H1 (cell line): ENCODE measurements at regions not wholly inside any gene's neighbourhood (a gene's known extent, or its start where the extent isn't known, plus 50 kb on each side); places are given as distances from the start of the nearest gene placed in this dataset.

Experiments used
- CTCF ChIA-PET: fragments of 300-600 bp; sonication (Branson Sonifier 250); formaldehyde crosslinking; loops from one replicate; lab custom pipeline; 2021; ENCODE audit not compliant: partially characterized antibody; lab: Charles Lee
- POLR2A ChIA-PET: fragments of 300-600 bp; sonication (Branson Sonifier 250); formaldehyde crosslinking; loops from one replicate; lab custom pipeline; 2021; ENCODE audit warnings: inconsistent platforms; ENCODE audit not compliant: partially characterized antibody; lab: Charles Lee
- DNase-seq, 2 experiments: peaks; one replicate each; pipeline versions ENCODE4 v3.0.0 to v3.0.0-alpha.2; 2010 to 2022; ENCODE audit warnings: low spot score in 2 of 2, low read depth in 1 of 2, mixed read lengths in 1 of 2
- FAIRE-seq: peaks from 2 replicates; lab custom pipeline; 2011; peaks lifted over from hg19 to GRCh38; lab: Jason Lieb, UNC
- H2AFZ ChIP-seq: 2 replicates; pipeline ENCODE4 v1.8.1; 2012; ENCODE audit warnings: low read length, inconsistent platforms
- H2AK5ac ChIP-seq: 2 replicates; pipeline ENCODE4 v1.6.1; 2013; ENCODE audit warnings: low read depth, low read length
- H2BK120ac ChIP-seq: replicated peaks from 2 replicates; pipeline ENCODE3; 2013; ENCODE audit warnings: low read depth, low read length, inconsistent platforms
- H2BK12ac ChIP-seq: 2 replicates; pipeline ENCODE4 v1.6.1; 2013; ENCODE audit warnings: low read depth, low read length
- H2BK15ac ChIP-seq: 2 replicates; pipeline ENCODE4 v1.6.1; 2013; ENCODE audit warnings: low read length
- H2BK20ac ChIP-seq: 2 replicates; pipeline ENCODE4 v1.6.1; 2013; ENCODE audit warnings: low read length
- H2BK5ac ChIP-seq: 2 replicates; pipeline ENCODE4 v1.6.1; 2013; ENCODE audit warnings: low read depth, low read length
- H3K14ac ChIP-seq: 2 replicates; pipeline ENCODE4 v1.6.1; 2013; ENCODE audit warnings: inconsistent platforms; ENCODE audit not compliant: insufficient read length
- H3K18ac ChIP-seq: 2 replicates; pipeline ENCODE4 v1.6.1; 2013; ENCODE audit warnings: low read length; ENCODE audit errors: extremely low read depth
- H3K23ac ChIP-seq: 2 replicates; pipeline ENCODE4 v1.6.1; 2013; ENCODE audit warnings: inconsistent platforms; ENCODE audit not compliant: insufficient read length
- H3K23me2 ChIP-seq: 2 replicates; pipeline ENCODE4 v1.6.1; 2013; ENCODE audit warnings: low read depth, low read length
- H3K27ac ChIP-seq: 2 replicates; pipeline ENCODE4 v1.6.1; 2011; ENCODE audit warnings: low read depth, low read length, inconsistent platforms
- H3K27me3 ChIP-seq, 4 experiments: replicated peaks in 1 of 4; 1 replicate in 1 of 4; 2 replicates in 3 of 4; pipeline versions ENCODE4 v1.6.1 to v1.8.1; 2011 to 2013; ENCODE audit warnings: low read length in 3 of 4, mild to moderate bottlenecking in 3 of 4, inconsistent platforms in 2 of 4, mixed read lengths in 2 of 4, moderate library complexity in 1 of 4; ENCODE audit not compliant: control insufficient read depth in 3 of 4, insufficient read depth in 3 of 4; ENCODE audit errors: extremely low read depth in 1 of 4
- H3K36me3 ChIP-seq, 4 experiments: 2 replicates each; pipeline versions ENCODE4 v1.6.1 to v1.8.1; 2011 to 2013; ENCODE audit warnings: mild to moderate bottlenecking in 4 of 4, low read length in 3 of 4, moderate library complexity in 2 of 4, control low read depth in 1 of 4, inconsistent platforms in 1 of 4; ENCODE audit not compliant: insufficient read depth in 4 of 4, control insufficient read depth in 2 of 4
- H3K4ac ChIP-seq: replicated peaks from 2 replicates; pipeline ENCODE3; 2013; ENCODE audit warnings: low read length, low read depth, mixed read lengths, inconsistent platforms; ENCODE audit not compliant: insufficient read length
- H3K4me1 ChIP-seq, 4 experiments: replicated peaks in 1 of 4; 1 replicate in 1 of 4; 2 replicates in 3 of 4; pipeline versions ENCODE4 v1.6.1 to v1.8.1; 2011 to 2013; ENCODE audit warnings: low read length in 3 of 4, inconsistent platforms in 2 of 4, mixed read lengths in 1 of 4; ENCODE audit not compliant: insufficient read depth in 4 of 4, control insufficient read depth in 3 of 4
- H3K4me2 ChIP-seq, 2 experiments: 2 replicates each; pipeline versions ENCODE4 v1.6.1 to v1.8.1; 2011 to 2013; ENCODE audit warnings: low read depth in 2 of 2, low read length in 2 of 2, control low read depth in 1 of 2, inconsistent platforms in 1 of 2, mild to moderate bottlenecking in 1 of 2; ENCODE audit not compliant: insufficient read depth in 1 of 2
- H3K4me3 ChIP-seq, 4 experiments: fragments of 200-600, 300-600 bp in 1 of 4; sonication (generic), shearing (Covaris generic), sonication (Bioruptor Twin) in 1 of 4; 2 replicates each; pipeline versions ENCODE4 v1.5.1 to v1.8.1; 2011 to 2016; ENCODE audit warnings: low read length in 4 of 4, low read depth in 3 of 4, control low read depth in 2 of 4, inconsistent platforms in 2 of 4, mild to moderate bottlenecking in 2 of 4, mixed read lengths in 1 of 4, moderate library complexity in 1 of 4; ENCODE audit not compliant: insufficient read depth in 2 of 4; ENCODE audit errors: extremely low read depth in 1 of 4
- H3K56ac ChIP-seq: replicated peaks from 2 replicates; pipeline ENCODE3; 2013; ENCODE audit warnings: low read depth, mild to moderate bottlenecking, mixed read lengths, low read length, inconsistent platforms; ENCODE audit not compliant: insufficient read length
- H3K79me1 ChIP-seq: 2 replicates; pipeline ENCODE4 v1.6.1; 2013; ENCODE audit warnings: low read depth, low read length, control low read depth
- H3K79me2 ChIP-seq, 2 experiments: 2 replicates each; pipeline versions ENCODE4 v1.6.1 to v1.8.1; 2012 to 2013; ENCODE audit warnings: low read length in 2 of 2, mild to moderate bottlenecking in 2 of 2, inconsistent platforms in 1 of 2; ENCODE audit not compliant: insufficient read depth in 2 of 2, control insufficient read depth in 1 of 2
- H3K9ac ChIP-seq, 4 experiments: replicated peaks in 1 of 4; 1 replicate in 1 of 4; 2 replicates in 3 of 4; pipeline versions ENCODE4 v1.6.1 to v1.8.1; 2011 to 2013; ENCODE audit warnings: low read depth in 3 of 4, low read length in 3 of 4, control low read depth in 2 of 4, mild to moderate bottlenecking in 2 of 4, moderate library complexity in 2 of 4, inconsistent platforms in 1 of 4; ENCODE audit errors: extremely low read depth in 1 of 4
- H3K9me3 ChIP-seq, 2 experiments: 2 replicates each; pipeline versions ENCODE4 v1.6.1 to v1.8.1; 2012 to 2013; ENCODE audit warnings: mild to moderate bottlenecking in 2 of 2, moderate library complexity in 2 of 2, control low read depth in 1 of 2, inconsistent platforms in 1 of 2, low read depth in 1 of 2, low read length in 1 of 2, mixed read lengths in 1 of 2; ENCODE audit not compliant: insufficient read depth in 2 of 2
- H4K20me1 ChIP-seq, 2 experiments: replicated peaks in 1 of 2; 2 replicates each; pipeline versions ENCODE3 to v1.8.1; 2011 to 2013; ENCODE audit warnings: inconsistent platforms in 2 of 2, low read length in 2 of 2, mild to moderate bottlenecking in 1 of 2; ENCODE audit not compliant: insufficient read depth in 2 of 2, control insufficient read depth in 1 of 2
- H4K5ac ChIP-seq: 2 replicates; pipeline ENCODE4 v1.6.1; 2013; ENCODE audit warnings: low read length, low read depth, mixed read lengths, inconsistent platforms; ENCODE audit not compliant: insufficient read length
- H4K8ac ChIP-seq: 2 replicates; pipeline ENCODE4 v1.8.0; 2013; ENCODE audit warnings: mild to moderate bottlenecking, moderate library complexity, low read length, inconsistent platforms; ENCODE audit not compliant: insufficient read depth; ENCODE audit errors: extremely low read depth
- H4K91ac ChIP-seq: replicated peaks from 2 replicates; pipeline ENCODE3; 2013; ENCODE audit warnings: low read length, mixed read lengths, inconsistent platforms; ENCODE audit not compliant: insufficient read length
- ASH2L ChIP-seq: fragments of 200-600, 300-600 bp; sonication (generic); IDR thresholded peaks from one replicate; pipeline ENCODE4 v1.7.1; 2017; ENCODE audit warnings: low read length
- BRCA1 ChIP-seq: IDR thresholded peaks from 2 replicates; pipeline ENCODE4 v1.6.1; 2012; ENCODE audit warnings: low read depth, low read length, improper control_type of control experiment
- CHD2 ChIP-seq: IDR thresholded peaks from 2 replicates; pipeline ENCODE4 v1.6.1; 2012; ENCODE audit warnings: low read length, improper control_type of control experiment
- FOSL1 ChIP-seq: IDR thresholded peaks from 2 replicates; pipeline ENCODE4 v1.6.1; 2011; ENCODE audit warnings: mild to moderate bottlenecking, low read depth, low read length, moderate library complexity; ENCODE audit not compliant: insufficient read depth
- GABPA ChIP-seq: IDR thresholded peaks from 2 replicates; pipeline ENCODE4 v1.6.1; 2011; ENCODE audit warnings: mild to moderate bottlenecking, low read length, moderate library complexity, borderline replicate concordance; ENCODE audit not compliant: insufficient read depth
- GTF2F1 ChIP-seq: IDR thresholded peaks from 2 replicates; pipeline ENCODE4 v1.6.1; 2012; ENCODE audit warnings: low read depth, low read length, improper control_type of control experiment, borderline replicate concordance
- HDAC6 ChIP-seq: IDR thresholded peaks from one replicate; pipeline ENCODE4 v1.7.1; 2012; ENCODE audit warnings: low read depth, mild to moderate bottlenecking, inconsistent platforms, low read length, moderate library complexity
- KDM1A ChIP-seq: fragments of 200-600, 300-600 bp; sonication (generic); IDR thresholded peaks from 2 replicates; pipeline ENCODE4 v1.7.1; 2016; ENCODE audit warnings: mild to moderate bottlenecking, low read length, borderline replicate concordance
- KDM4A ChIP-seq: IDR thresholded peaks from one replicate; pipeline ENCODE4 v1.7.1; 2012; ENCODE audit warnings: low read depth, mild to moderate bottlenecking, moderate library complexity, low read length, inconsistent platforms; ENCODE audit not compliant: severe bottlenecking
- POLR2AphosphoS5 ChIP-seq: IDR thresholded peaks from 2 replicates; pipeline ENCODE4 v1.6.1; 2011; ENCODE audit warnings: low read depth, low read length
- SAP30 ChIP-seq: fragments of 300-600 bp; sonication (generic); IDR thresholded peaks from 2 replicates; pipeline ENCODE4 v1.7.1; 2012; ENCODE audit warnings: low read length, moderate library complexity, mild to moderate bottlenecking, inconsistent platforms; ENCODE audit not compliant: insufficient read depth, insufficient replicate concordance
- SIRT6 ChIP-seq: IDR thresholded peaks from one replicate; pipeline ENCODE4 v1.7.1; 2012; ENCODE audit warnings: low read length, inconsistent platforms
- SP4 ChIP-seq: IDR thresholded peaks from 2 replicates; pipeline ENCODE4 v1.6.1; 2012; ENCODE audit warnings: low read length, inconsistent platforms
- SUZ12 ChIP-seq: fragments of 200-600 bp; sonication (generic); IDR thresholded peaks from 2 replicates; pipeline ENCODE4 v1.6.1; 2012; ENCODE audit warnings: mild to moderate bottlenecking, inconsistent platforms, low read length, moderate library complexity, mixed read lengths
- TAF1 ChIP-seq: IDR thresholded peaks from 2 replicates; pipeline ENCODE4 v1.6.1; 2011; ENCODE audit warnings: mild to moderate bottlenecking, low read depth, low read length
- WGBS, 2 experiments: shearing (Covaris generic) in 1 of 2; methylation state at CpG; one replicate each; pipeline versions ENCODE4 v1.1.6 to v1.1.7; 2013 to 2015; ENCODE audit warnings: low lambda C conversion rate in 2 of 2, mixed read lengths in 2 of 2, inconsistent platforms in 1 of 2, low coverage in 1 of 2, missing lambda C conversion rate in 1 of 2; ENCODE audit not compliant: insufficient replicate concordance in 2 of 2, insufficient coverage in 1 of 2, insufficient read length in 1 of 2; ENCODE audit errors: extremely low coverage in 1 of 2, missing lambda C conversion rate in 1 of 2; 5-methylcytosine and 5-hydroxymethylcytosine counted together

DNA sequence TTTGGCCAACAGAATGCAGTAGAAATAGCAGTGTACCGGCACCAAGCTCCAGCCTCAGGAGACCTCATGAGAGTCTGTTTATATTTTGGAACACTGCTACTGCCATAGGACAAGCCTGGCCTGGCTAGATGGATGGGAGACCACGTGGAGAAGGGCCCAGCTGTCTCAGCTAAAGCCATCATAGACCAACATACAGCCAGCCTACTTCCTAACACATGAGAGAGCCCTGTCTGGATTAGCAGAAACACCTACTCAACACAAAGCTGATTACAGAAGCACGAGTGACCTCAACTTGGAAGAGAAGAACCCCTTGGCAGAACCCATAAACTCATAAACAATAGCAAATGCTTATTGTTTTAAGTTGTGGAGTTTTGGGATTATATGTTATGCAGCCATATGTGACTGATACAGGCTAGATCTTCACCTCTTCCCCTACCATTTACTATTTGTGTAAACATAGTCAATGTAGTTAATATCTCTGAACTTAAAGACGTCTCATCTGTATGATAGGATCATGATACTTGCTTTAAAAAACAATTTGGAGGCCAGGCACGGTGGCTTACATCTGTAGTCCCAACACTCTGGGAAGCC is 199.4 kb upstream of the ZNF217 start:
- no peak overlapping the region for H3K27ac ChIP-seq
- POLR2A ChIA-PET: interaction anchor here (1.2 kb wide), 1 partner anchor 39 kb away, joined by 3 read pairs; no protein-coding TSS in a partner anchor
- 85% methylated on average over 5 of the region's 5 CpGs; no CpG with 5 or more reads in 1 of the 2 experiments for WGBS, 2 experiments

More for the DNA sequence above, 199.4 kb upstream of the ZNF217 start:
- FAIRE-seq: no peak
- TF ChIP-seq SIRT6 (no peak), HDAC6 (no peak), KDM4A (no peak), BRCA1 (no peak), KDM1A (no peak), FOSL1 (no peak), ASH2L (no peak), POLR2AphosphoS5 (no peak), GTF2F1 (no peak), CHD2 (no peak), GABPA (no peak), SUZ12 (no peak), SAP30 (no peak), SP4 (no peak), TAF1 (no peak)
- Histone ChIP-seq H3K79me2 (no peaks in the 10 kb centered on the region), H2BK20ac (peak overlapping the region; percentile 2; the same call in 1 of the 2 replicates), H3K4ac (no peak overlapping the region), H3K27me3 (no peaks in the 10 kb centered on the region), H2BK120ac (no peak overlapping the region), H3K4me2 (no peak overlapping the region), H3K23me2 (no peaks in the 10 kb centered on the region), H3K18ac (no peak overlapping the region), H2AFZ (no peak overlapping the region), H2BK12ac (no peak overlapping the region), H3K4me3 (no peak overlapping the region), H2AK5ac (no peak overlapping the region), H2BK15ac (no peak overlapping the region), H3K36me3 (no peaks in the 10 kb centered on the region), H3K79me1 (no peaks in the 10 kb centered on the region), H3K14ac (no peak overlapping the region), H3K9me3 (no peaks in the 10 kb centered on the region), H4K20me1 (no peaks in the 10 kb centered on the region), H3K56ac (no peak overlapping the region), H3K23ac (no peak overlapping the region), H3K9ac (no peak overlapping the region), H4K91ac (no peak overlapping the region), H4K5ac (no peak overlapping the region), H4K8ac (no peak overlapping the region), H3K4me1 (peaks cover 0 to 8% (median 6%) of the 10 kb centered on the region in 4 experiments; a peak in 5 of 7 replicates), H2BK5ac (peak overlapping the region; percentile 8; the same call in 1 of the 2 replicates)
- no peak for DNase-seq
- CTCF ChIA-PET: interaction anchor here (1.1 to 1.4 kb wide), 3 partner anchors 17 to 123 kb away, joined by 3 to 6 read pairs (median 4); no protein-coding TSS in a partner anchor
